D341Med (cell line): ENCODE measurements at regions not wholly inside any gene's neighbourhood (a gene's known extent, or its start where the extent isn't known, plus 50 kb on each side); places are given as distances from the start of the nearest gene placed in this dataset.
A peak's percentile ranks its signal among the peaks of the same experiment; 100 is the strongest.
"Not testable (repeated sequence)": the region's sequence is repeated elsewhere in the genome, so short reads cannot be mapped to it uniquely, and the experiment has no call there.

Experiments used
- DNase-seq: peaks from one replicate; pipeline ENCODE4 v3.0.0; 2012; ENCODE audit warnings: low spot score

GRCh38 chr1:79310609-79311008, 304.1 kb upstream of the ADGRL4 start:
- no peak for DNase-seq

DNA sequence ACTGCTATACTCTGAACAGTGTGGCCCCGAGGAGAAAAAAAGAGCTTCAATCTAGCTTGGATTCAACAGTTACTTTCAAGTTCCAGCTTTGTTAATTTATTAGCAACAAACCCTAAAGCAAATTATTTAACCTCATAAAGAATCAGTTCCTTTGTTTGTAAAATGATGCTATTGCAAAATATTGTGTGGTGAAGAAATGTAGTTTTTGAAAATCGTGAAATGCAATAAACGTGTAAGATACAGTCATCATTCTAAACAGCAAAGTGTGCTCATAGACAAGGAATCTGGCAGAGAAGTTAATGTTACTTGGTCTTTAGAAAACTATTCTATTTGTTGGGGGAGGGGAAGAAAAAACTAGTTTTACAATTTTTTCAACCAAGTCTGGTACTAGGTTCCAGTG, 297.6 kb upstream of the ADGRL4 start:
- DNase-seq: no peak

DNA sequence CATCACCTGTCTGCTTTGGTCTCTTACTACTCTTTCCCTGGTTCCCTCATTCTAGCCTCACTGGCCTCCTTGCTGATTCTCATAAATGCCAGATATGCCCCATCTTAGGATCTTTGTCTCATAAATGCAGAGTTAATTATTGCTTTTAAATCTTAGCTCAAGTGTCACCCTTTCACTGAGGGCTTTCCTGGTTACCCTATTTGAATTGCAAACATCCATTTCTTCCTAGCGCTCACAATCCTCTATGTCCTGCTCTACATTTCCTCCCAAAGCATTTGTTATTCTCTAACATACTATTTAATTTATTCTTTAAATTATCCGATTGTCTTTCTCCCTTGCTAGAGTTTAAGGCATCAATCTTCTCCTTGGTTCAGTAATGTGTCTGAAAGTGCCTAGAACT, 296.5 kb upstream of the ADGRL4 start:
- DNase-seq: no peak

- no peak for DNase-seq
Measured at GRCh38 chr1:79302380-79302930, 295.9 kb upstream of the ADGRL4 start.

GRCh38 chr1:79295967-79296366, 289.4 kb upstream of the ADGRL4 start:
- no peak for DNase-seq

GRCh38 chr1:79293611-79294010, 287.1 kb upstream of the ADGRL4 start:
- no peak for DNase-seq

DNA sequence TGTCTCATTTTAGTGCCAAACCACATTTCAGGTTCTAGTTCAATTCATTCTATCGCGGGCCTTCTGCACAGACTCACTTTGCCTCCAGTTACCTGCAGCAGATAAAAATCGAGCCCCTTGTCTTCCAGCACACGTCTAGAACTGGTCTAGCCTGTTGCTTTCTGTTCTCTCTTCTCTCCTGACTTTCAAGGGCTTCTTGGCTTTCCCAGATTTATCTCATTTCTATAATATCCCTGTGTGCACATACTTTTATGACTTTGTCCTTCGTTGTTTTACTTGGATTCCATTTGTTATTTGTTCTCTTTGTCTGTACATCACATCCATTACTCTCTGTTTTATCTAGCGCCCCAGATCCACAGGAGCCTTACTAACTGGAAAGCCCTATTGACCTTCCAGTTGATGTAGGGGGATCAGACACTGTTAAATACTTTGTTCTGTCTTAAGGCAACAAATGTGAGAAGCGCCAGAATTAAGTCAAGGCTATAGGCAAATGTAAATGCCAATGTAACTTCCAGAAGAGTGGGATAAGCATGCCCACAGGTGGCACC, 284.5 kb upstream of the ADGRL4 start:
- no peak for DNase-seq

- DNase-seq: no peak
Measured at GRCh38 chr1:79287982-79288381, 281.5 kb upstream of the ADGRL4 start.

GRCh38 chr1:79285667-79286066, 279.1 kb upstream of the ADGRL4 start:
- no peak for DNase-seq

- no peak for DNase-seq
Measured at GRCh38 chr1:79283451-79283850, 276.9 kb upstream of the ADGRL4 start.

- no peak for DNase-seq
Measured at GRCh38 chr1:79281442-79281841, 274.9 kb upstream of the ADGRL4 start.

GRCh38 chr1:79271759-79272158, 265.2 kb upstream of the ADGRL4 start:
- no peak for DNase-seq

DNA sequence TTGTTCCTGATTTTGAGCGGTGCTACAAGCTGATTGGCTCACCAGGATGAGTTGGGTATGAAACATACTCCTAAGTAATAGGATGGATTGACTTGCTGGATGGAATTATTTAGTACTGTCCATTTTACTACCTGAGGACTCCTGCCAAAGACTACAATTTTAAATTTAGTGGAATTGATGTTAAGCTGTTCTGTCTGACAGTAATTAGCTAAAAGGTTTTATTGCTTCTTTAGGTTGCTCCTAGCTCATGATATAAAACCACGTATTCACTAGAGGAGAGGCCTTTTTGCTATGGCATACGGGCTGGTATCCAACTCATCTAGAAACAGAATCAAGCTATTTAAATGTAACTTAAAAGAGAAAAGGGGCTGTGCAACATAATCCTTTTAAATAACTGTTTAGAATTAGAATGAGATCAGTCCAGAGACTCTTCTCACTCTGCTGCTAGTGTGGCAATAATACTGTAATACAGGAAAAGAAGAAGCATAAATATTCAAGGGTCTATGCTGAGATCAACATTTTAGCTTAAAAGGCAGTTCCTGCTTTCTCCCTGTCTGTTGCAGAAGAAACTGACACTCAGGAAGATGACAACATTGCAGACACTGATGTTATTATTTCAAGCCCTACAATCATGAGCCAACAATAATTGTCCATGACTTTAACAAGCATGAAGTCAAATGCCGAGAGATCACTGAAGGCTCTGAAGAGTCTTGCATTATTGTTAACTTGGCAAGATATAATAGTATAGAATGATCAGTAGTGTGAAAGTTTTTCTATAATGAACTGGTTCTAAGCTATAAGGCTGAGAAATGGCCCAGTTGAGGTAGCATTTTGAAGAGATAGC, 258.7 kb upstream of the ADGRL4 start:
- DNase-seq: no peak

DNA sequence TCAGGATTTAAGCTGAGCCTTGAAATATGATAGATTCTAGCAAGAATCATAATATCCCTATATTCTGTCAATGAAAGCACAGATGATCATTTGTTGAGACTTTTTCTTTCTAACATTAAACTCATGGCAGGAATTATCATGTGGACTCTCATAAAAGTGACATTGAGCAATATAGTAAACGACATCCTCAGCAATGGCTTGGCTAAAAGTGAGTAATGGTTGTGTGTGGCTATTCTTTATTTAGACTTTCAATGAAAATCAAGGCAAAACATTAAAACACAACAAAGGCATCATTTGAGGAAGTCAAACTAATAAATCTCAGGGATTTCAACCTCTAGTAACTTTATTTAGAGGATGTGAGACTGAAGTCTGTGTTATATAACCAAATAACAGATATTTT, 257.8 kb upstream of the ADGRL4 start:
- DNase-seq: no peak

GRCh38 chr1:79262745-79263258, 256.3 kb upstream of the ADGRL4 start:
- no peak for DNase-seq

DNA sequence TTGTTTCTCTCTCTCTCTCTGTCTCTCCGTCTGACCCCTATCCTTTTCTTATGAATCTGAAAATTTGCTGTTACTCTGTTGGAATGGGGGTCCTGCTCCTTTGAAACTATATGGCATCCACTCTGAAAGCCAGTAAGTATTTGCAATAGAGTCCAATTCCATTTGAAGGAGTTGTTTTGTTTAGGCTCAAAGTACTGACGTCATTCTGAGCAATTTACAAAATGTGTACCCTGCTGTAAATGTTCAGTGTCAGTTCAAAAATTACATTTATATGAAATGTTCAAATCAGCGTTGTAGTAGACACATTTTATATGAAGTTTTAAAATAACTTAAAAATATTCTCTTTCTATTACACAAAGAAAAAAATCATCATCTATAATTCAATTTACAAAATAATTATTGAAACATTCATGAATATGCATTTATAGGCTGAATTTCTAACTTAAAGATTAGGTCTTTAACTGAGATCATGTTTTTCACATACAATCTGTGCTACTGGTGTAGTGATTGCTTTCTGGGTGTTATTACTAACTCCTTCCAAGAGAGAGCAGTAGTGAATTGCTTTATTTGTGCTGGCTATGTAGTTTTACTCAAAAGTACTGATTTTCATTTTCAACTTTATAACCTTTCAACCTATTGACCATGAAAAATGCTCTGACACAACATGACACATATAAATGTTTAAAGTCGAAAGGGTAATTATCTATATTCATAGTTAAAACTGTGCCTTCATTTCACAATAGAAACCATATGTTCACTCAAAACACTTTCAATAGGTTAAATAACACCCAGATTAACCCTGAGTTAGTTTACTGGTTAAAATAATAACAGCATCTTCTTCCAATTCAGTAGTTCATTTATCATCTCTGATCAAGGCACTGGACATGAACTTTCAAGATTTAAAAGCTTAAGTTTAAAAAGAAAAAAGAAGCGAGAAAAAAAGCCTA, 253.1 kb upstream of the ADGRL4 start:
- peak; percentile 25 for DNase-seq

- no peak for DNase-seq
Measured at GRCh38 chr1:79255421-79255820, 248.9 kb upstream of the ADGRL4 start.

- no peak for DNase-seq
Measured at GRCh38 chr1:79252598-79252997, 246.1 kb upstream of the ADGRL4 start.

GRCh38 chr1:79239840-79240239, 233.3 kb upstream of the ADGRL4 start:
- no peak for DNase-seq

DNA sequence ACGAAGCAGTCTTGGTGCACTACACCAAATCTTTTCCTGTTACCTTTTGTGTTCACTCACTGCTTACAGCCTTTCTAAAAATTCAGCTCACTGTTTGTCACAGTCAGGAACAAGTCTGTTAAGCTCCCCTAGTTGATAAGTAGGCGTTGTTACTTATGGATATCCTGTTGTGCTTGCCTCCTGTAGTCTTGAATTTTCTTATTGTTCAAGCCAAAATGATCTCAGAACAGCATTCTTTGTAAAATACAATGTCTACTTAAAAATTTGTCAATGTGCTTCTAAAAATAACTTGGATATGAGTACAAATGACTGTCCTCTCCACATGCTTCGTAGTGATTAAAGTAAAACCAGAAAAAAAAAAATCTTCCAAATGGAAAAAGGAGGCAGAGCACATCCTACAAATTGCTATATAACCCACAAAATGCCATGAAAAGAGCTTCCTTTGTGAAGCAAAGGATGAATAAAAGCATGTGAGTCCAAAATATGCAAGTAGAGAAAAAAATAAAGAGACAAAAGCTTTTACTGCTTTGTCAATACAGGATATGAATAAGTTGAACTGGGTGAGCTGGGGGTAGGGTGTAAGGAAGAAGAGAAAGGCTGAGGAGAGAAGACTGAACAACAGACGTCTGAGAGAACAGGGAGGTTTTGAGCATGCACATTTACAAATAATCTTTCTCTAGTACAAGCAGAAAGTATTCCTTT, 228.9 kb upstream of the ADGRL4 start:
- DNase-seq: no peak

DNA sequence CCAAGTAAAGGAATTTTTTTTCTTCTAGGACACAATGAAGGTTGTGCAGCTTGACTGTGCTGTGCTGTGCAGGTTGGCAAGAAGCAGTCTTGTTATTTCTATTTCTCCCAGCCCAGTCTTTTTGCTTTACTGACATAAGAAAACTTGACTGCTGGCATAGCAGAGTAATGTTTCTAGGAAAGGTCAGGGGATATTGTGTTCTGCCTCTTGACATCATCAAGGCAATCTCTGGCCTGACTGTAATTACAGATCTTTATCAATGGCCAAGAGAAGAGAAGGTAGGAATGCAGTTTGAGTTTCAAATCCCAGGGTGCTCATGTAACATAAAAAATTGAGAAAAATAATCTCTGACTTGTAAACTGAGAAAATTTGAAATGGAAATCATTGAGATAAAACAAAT, 226.3 kb upstream of the ADGRL4 start:
- no peak for DNase-seq

DNA sequence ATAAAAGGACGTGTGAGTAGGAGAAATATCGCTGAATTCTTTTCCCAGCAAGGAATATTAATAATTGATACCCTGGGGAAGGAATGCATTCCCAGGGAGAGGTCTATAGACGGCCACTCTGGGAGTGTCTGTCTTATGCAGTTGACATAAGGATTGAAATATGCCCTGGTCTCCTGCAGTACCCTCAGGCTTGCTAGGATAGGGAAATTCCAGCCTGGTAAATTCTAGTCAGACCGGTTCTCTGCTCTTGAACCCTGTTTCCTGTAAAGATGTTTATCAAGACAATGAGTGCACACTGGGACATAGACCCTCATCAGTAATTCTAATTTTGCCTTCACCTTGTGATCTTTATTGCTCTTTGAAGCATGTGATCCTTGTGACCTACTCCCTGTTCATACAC, 224.2 kb upstream of the ADGRL4 start:
- not testable (repeated sequence) for DNase-seq
